ENCODE measurements at regions not wholly inside any gene's neighbourhood (a gene's known extent, or its start where the extent isn't known, plus 50 kb on each side); places are given as distances from the start of the nearest gene placed in this dataset.

- H3K4me3 ChIP-seq (ENCODE audit: low read depth, low read length), result no peak overlapping the region
- DNase-seq (ENCODE audit: low read depth), result peak; percentile 89
- no peak for TF ChIP-seq CTCF (IDR thresholded peaks at IDR 0.05; ENCODE audit: insufficient read depth, low read length)
Observed at GRCh38 chr20:43389211-43389610, 68.5 kb upstream of the SRSF6 start.

GRCh38 chr20:43388268-43389002, 69.3 kb upstream of the SRSF6 start:
- no peak overlapping the region for H3K4me3 ChIP-seq (ENCODE audit: low read depth, low read length)
- no peak for TF ChIP-seq CTCF (IDR thresholded peaks at IDR 0.05; ENCODE audit: insufficient read depth, low read length)
- DNase-seq (ENCODE audit: low read depth), result peak; percentile 78

GRCh38 chr20:43387737-43388136, 70.0 kb upstream of the SRSF6 start:
- TF ChIP-seq CTCF (IDR thresholded peaks at IDR 0.05; ENCODE audit: insufficient read depth, low read length), result no peak
- DNase-seq (ENCODE audit: low read depth), result no peak
- H3K4me3 ChIP-seq (ENCODE audit: low read depth, low read length), result no peak overlapping the region

GRCh38 chr20:43386878-43387277, 70.8 kb upstream of the SRSF6 start:
- DNase-seq (ENCODE audit: low read depth), result no peak
- TF ChIP-seq CTCF (IDR thresholded peaks at IDR 0.05; ENCODE audit: insufficient read depth, low read length), result no peak
- H3K4me3 ChIP-seq (ENCODE audit: low read depth, low read length), result no peak overlapping the region

GRCh38 chr20:43385914-43386313, 71.8 kb upstream of the SRSF6 start:
- no peak overlapping the region for H3K4me3 ChIP-seq (ENCODE audit: low read depth, low read length)
- DNase-seq (ENCODE audit: low read depth), result no peak
- no peak for TF ChIP-seq CTCF (IDR thresholded peaks at IDR 0.05; ENCODE audit: insufficient read depth, low read length)

- no peak overlapping the region for H3K4me3 ChIP-seq (ENCODE audit: low read depth, low read length)
- TF ChIP-seq CTCF (IDR thresholded peaks at IDR 0.05; ENCODE audit: insufficient read depth, low read length), result no peak
- DNase-seq (ENCODE audit: low read depth), result no peak
Observed at GRCh38 chr20:43384101-43384940, 73.4 kb upstream of the SRSF6 start.
